K562 (cell line): ENCODE measurements at regions not wholly inside any gene's neighbourhood (a gene's known extent, or its start where the extent isn't known, plus 50 kb on each side); places are given as distances from the start of the nearest gene placed in this dataset.

Experiments used
- ATAC-seq: fragments of 200-7000 bp; cut with Tn5 transposase; 3 replicates; pipeline ENCODE4 v1.9.1; 2020; ENCODE audit warnings: moderate library complexity
- BruUV-seq: library from RNA; stranded (reverse); fragments of 400-500 nt; replicated peaks from 2 replicates; lab custom pipeline; 2021; lab: Mats Ljungman, UMichigan
- CTCF ChIA-PET: fragments of 300-600 bp; formaldehyde crosslinking; extraction: SDS; loops from one replicate; lab custom pipeline; 2021; ENCODE audit warnings: low intra/inter-chr PET ratio; lab: Yijun Ruan, JAX
- POLR2A ChIA-PET: fragments of 300-600, 350-650 bp; sonication (Branson Sonifier 250); formaldehyde crosslinking; extraction: SDS; loops from one replicate; lab custom pipeline; 2021; ENCODE audit warnings: antibody characterized with exemption, inconsistent platforms; lab: Yijun Ruan, JAX
- DNase-seq, 4 experiments: peaks; one replicate each; pipeline versions ENCODE4 v3.0.0 to v3.0.0-alpha.2; 2011 to 2018; ENCODE audit warnings: low spot score in 3 of 4, mixed read lengths in 3 of 4; ENCODE audit errors: extremely low read depth in 1 of 4
- FAIRE-seq: peaks from 2 replicates; lab custom pipeline; 2011; peaks lifted over from hg19 to GRCh38; lab: Jason Lieb, UNC
- H2AFZ ChIP-seq: 2 replicates; pipeline ENCODE4 v1.6.0; 2011; ENCODE audit warnings: low read depth, low read length, control low read depth, inconsistent platforms
- H3K27ac ChIP-seq: fragments of 200-600 bp; 3 replicates; pipeline ENCODE4 v1.8.0; 2011; ENCODE audit warnings: low read depth, mild to moderate bottlenecking, control low read depth, inconsistent platforms, low read length, moderate library complexity, mixed read lengths; ENCODE audit errors: extremely low read depth
- H3K27me3 ChIP-seq, 2 experiments: fragments of 300-600 bp in 1 of 2; 2 replicates in 1 of 2; 3 replicates in 1 of 2; pipeline versions ENCODE4 v1.6.0 to v1.8.0; 2011; ENCODE audit warnings: inconsistent platforms in 2 of 2, low read length in 2 of 2, mild to moderate bottlenecking in 1 of 2, mixed read lengths in 1 of 2, moderate library complexity in 1 of 2; ENCODE audit not compliant: control insufficient read depth in 2 of 2, insufficient read depth in 2 of 2
- H3K36me3 ChIP-seq: fragments of 300-600 bp; 3 replicates; pipeline ENCODE4 v1.8.0; 2011; ENCODE audit warnings: mild to moderate bottlenecking, low read length, inconsistent platforms; ENCODE audit not compliant: control insufficient read depth, insufficient read depth
- H3K4me1 ChIP-seq, 2 experiments: fragments of 200-600 bp in 1 of 2; replicated peaks in 1 of 2; 2 replicates in 1 of 2; 3 replicates in 1 of 2; pipeline versions ENCODE4 v1.5.1 to v1.8.0; 2011; ENCODE audit warnings: inconsistent platforms in 2 of 2, low read length in 2 of 2, mild to moderate bottlenecking in 1 of 2, mixed read lengths in 1 of 2, moderate library complexity in 1 of 2; ENCODE audit not compliant: control insufficient read depth in 2 of 2, insufficient read depth in 2 of 2
- H3K4me2 ChIP-seq: 2 replicates; pipeline ENCODE4 v1.6.1; 2011; ENCODE audit warnings: low read length, control low read depth, inconsistent platforms, mixed read lengths; ENCODE audit not compliant: insufficient read depth
- H3K4me3 ChIP-seq: fragments of 200-600 bp; sonication (generic), shearing (Covaris generic); 2 replicates; pipeline ENCODE4 v1.5.1; 2016; ENCODE audit warnings: control low read depth, inconsistent platforms
- H3K79me2 ChIP-seq: fragments of 200-600 bp; 3 replicates; pipeline ENCODE4 v1.8.0; 2011; ENCODE audit warnings: low read length, inconsistent platforms; ENCODE audit not compliant: control insufficient read depth, insufficient read depth
- H3K9ac ChIP-seq, 2 experiments: 2 replicates each; pipeline versions ENCODE4 v1.6.0 to v1.6.1; 2011; ENCODE audit warnings: low read depth in 2 of 2, low read length in 2 of 2, control low read depth in 1 of 2, inconsistent platforms in 1 of 2, mild to moderate bottlenecking in 1 of 2, mixed read lengths in 1 of 2; ENCODE audit not compliant: insufficient read depth in 1 of 2
- H3K9me1 ChIP-seq: one replicate; pipeline ENCODE4 v1.6.0; 2011; ENCODE audit warnings: inconsistent platforms, mild to moderate bottlenecking, low read length, moderate library complexity; ENCODE audit not compliant: control insufficient read depth, insufficient read depth
- H3K9me3 ChIP-seq: replicated peaks from 2 replicates; pipeline ENCODE4 v1.5.1; 2011; ENCODE audit warnings: low read depth, low read length, inconsistent platforms; ENCODE audit not compliant: control insufficient read depth, insufficient read depth
- H4K20me1 ChIP-seq: replicated peaks from 2 replicates; pipeline ENCODE4 v1.6.1; 2011; ENCODE audit warnings: low read length, inconsistent platforms, mixed read lengths; ENCODE audit not compliant: control insufficient read depth, insufficient read depth
- CCNT2 ChIP-seq: IDR thresholded peaks from 2 replicates; pipeline ENCODE4 v1.6.1; 2011; ENCODE audit warnings: borderline replicate concordance, low read depth, mild to moderate bottlenecking, moderate library complexity, mixed read lengths, low read length; ENCODE audit not compliant: insufficient read length; ENCODE audit errors: extremely low read depth
- CTBP1 ChIP-seq: fragments of 450-650 bp; IDR thresholded peaks from 2 replicates; pipeline ENCODE4 v1.6.1; 2016; ENCODE audit warnings: borderline replicate concordance
- FOXA3 ChIP-seq, 2 experiments: fragments of 450-650 bp in 1 of 2; sonication (generic) in 1 of 2; formaldehyde crosslinking; IDR thresholded peaks in 1 of 2; conservative IDR thresholded peaks in 1 of 2; 2 replicates each; pipeline versions ENCODE4 v1.4.0 to v1.8.0; 2020 to 2022; ENCODE audit warnings: mild to moderate bottlenecking in 2 of 2, missing genetic modification reagents in 1 of 2
- HOXB6 ChIP-seq: fragments of 250-450 bp; sonication (Bioruptor Pico); IDR thresholded peaks from 2 replicates; pipeline ENCODE4 v1.5.1; 2022; ENCODE audit warnings: mild to moderate bottlenecking, borderline replicate concordance
- KDM4B ChIP-seq, 2 experiments: fragments of 450-650 bp in 1 of 2; sonication (generic) in 1 of 2; IDR thresholded peaks; 2 replicates each; pipeline ENCODE4 v1.6.1; 2016 to 2017; ENCODE audit warnings: borderline replicate concordance in 2 of 2, antibody characterized with exemption in 1 of 2, low read depth in 1 of 2, mild to moderate bottlenecking in 1 of 2
- NUFIP1 ChIP-seq: fragments of 450-650 bp; IDR thresholded peaks from 2 replicates; pipeline ENCODE4 v1.6.1; 2018; ENCODE audit not compliant: partially characterized antibody
- PHF8 ChIP-seq: fragments of 200-600 bp; sonication (generic); IDR thresholded peaks from 2 replicates; pipeline ENCODE4 v1.6.1; 2012; ENCODE audit warnings: mixed run types, mild to moderate bottlenecking, inconsistent platforms, low read length, moderate library complexity, borderline replicate concordance
- PREB ChIP-seq: sonication (generic); formaldehyde crosslinking; IDR thresholded peaks from 2 replicates; pipeline ENCODE4 v1.8.1; 2023; ENCODE audit warnings: mild to moderate bottlenecking, missing genetic modification reagents
- PRPF4 ChIP-seq: fragments of 200-400 bp; formaldehyde crosslinking; IDR thresholded peaks from one replicate; pipeline ENCODE4 v1.6.1; 2017; ENCODE audit warnings: low read length, low read depth, mild to moderate bottlenecking; ENCODE audit not compliant: insufficient read depth, poor library complexity, severe bottlenecking
- RBM15 ChIP-seq: fragments of 200-400 bp; formaldehyde crosslinking; IDR thresholded peaks from 2 replicates; pipeline ENCODE4 v1.6.1; 2018; ENCODE audit warnings: mild to moderate bottlenecking, low read length, moderate library complexity; ENCODE audit not compliant: insufficient read depth
- SMAD3 ChIP-seq: fragments of 450-650 bp; formaldehyde crosslinking; conservative IDR thresholded peaks from 2 replicates; pipeline ENCODE4 v1.4.0; 2020; ENCODE audit warnings: mild to moderate bottlenecking
- SRF ChIP-seq, 2 experiments: fragments of 250-450, 450-650 bp in 1 of 2; sonication (Bioruptor Pico) in 1 of 2; sonication (generic) in 1 of 2; formaldehyde crosslinking; IDR thresholded peaks; 2 replicates each; pipeline versions ENCODE4 v1.5.0 to v1.5.1; 2020 to 2022; ENCODE audit warnings: mild to moderate bottlenecking in 1 of 2, missing genetic modification reagents in 1 of 2
- TAF9B ChIP-seq: fragments of 450-650 bp; IDR thresholded peaks from 2 replicates; pipeline ENCODE4 v1.6.1; 2018; ENCODE audit warnings: mild to moderate bottlenecking; ENCODE audit not compliant: partially characterized antibody
- TCF15 ChIP-seq: fragments of 250-450 bp; sonication (Bioruptor Pico); IDR thresholded peaks from 2 replicates; pipeline ENCODE4 v1.8.0; 2022; ENCODE audit warnings: moderate library complexity, mild to moderate bottlenecking, inconsistent platforms
- ZNF583 ChIP-seq: fragments of 250-450 bp; sonication (Bioruptor Pico); IDR thresholded peaks from 2 replicates; pipeline ENCODE4 v1.4.0; 2020
- ZNF668 ChIP-seq: fragments of 250-450 bp; sonication (Bioruptor Pico); IDR thresholded peaks from 2 replicates; pipeline ENCODE4 v1.8.0; 2022; ENCODE audit warnings: mild to moderate bottlenecking, inconsistent platforms
- WGBS: fragments of 100-300 bp; shearing (Covaris generic); methylation state at CpG from one replicate; pipeline ENCODE4 v1.1.6; 2016; ENCODE audit warnings: low coverage, mixed read lengths; ENCODE audit not compliant: insufficient coverage; ENCODE audit errors: missing lambda C conversion rate; 5-methylcytosine and 5-hydroxymethylcytosine counted together
- in situ Hi-C: fragments of 300-500 bp; cut with MboI; formaldehyde crosslinking; loops from 4 replicates; pipeline ENCODE4 v1.15.0; 2018; ENCODE audit warnings: inconsistent platforms, mixed read lengths
- intact Hi-C: fragments of 100-400 bp; cut with micrococcal nuclease; formaldehyde crosslinking; loops from 2 replicates; pipeline ENCODE4 v1.14.2; 2022
- TF ChIP-seq, protein P1 (sequence below): fragments of 450-650 bp; IDR thresholded peaks from 2 replicates; pipeline ENCODE4 v1.6.1; 2014; ENCODE audit warnings: low read depth, mild to moderate bottlenecking, moderate library complexity, borderline replicate concordance

GRCh38 chr16:66273053-66273452, 93.4 kb upstream of the CDH5 start (continued):
- TF ChIP-seq TCF15 (CRISPR knock-in tag), result no peak

GRCh38 chr16:66272461-66272860, 94.0 kb upstream of the CDH5 start:
- 0% methylated on average over 6 of the region's 6 CpGs for WGBS
- Histone ChIP-seq H3K27me3 (peaks cover 0 to 4% of the 10 kb centered on the region in 2 experiments; a peak in 2 of 5 replicates), H4K20me1 (no peaks in the 10 kb centered on the region), H3K79me2 (no peaks in the 10 kb centered on the region), H3K9me3 (no peaks in the 10 kb centered on the region; the same call in 1 of the 2 replicates), H3K4me2 (no peak overlapping the region), H3K36me3 (no peaks in the 10 kb centered on the region), H3K4me1 (peaks cover 0 to 7% of the 10 kb centered on the region in 2 experiments; a peak in 2 of 5 replicates), H2AFZ (no peak overlapping the region), H3K9ac (no peak overlapping the region), H3K27ac (no peak overlapping the region)
- no TSS peak for BruUV-seq
- FAIRE-seq, result no peak
- in situ Hi-C loops, result no loop called here
- ChIA-PET CTCF (no interaction called here), POLR2A (no interaction called here)
- no peak for ATAC-seq
- DNase-seq, result no peak
- TF ChIP-seq PRPF4 (no peak), RBM15 (no peak), KDM4B (IDR thresholded peaks at IDR 0.05; ENCODE audit: borderline replicate concordance in 2 of 2, low read depth in 1 of 2) (no peak), HOXB6 (CRISPR knock-in tag) (no peak), CCNT2 (no peak), SRF (CRISPR knock-in tag; IDR thresholded peaks at IDR 0.05) (no peak), PHF8 (no peak), NUFIP1 (no peak), PREB (CRISPR knock-in tag) (no peak), CTBP1 (no peak), SMAD3 (CRISPR knock-in tag) (no peak), FOXA3 (CRISPR knock-in tag; conservative IDR thresholded peaks at IDR 0.05 in 1 of 2, IDR thresholded peaks at IDR 0.05 in 1 of 2) (no peak), ZNF583 (CRISPR knock-in tag) (no peak), ZNF668 (CRISPR knock-in tag) (no peak), TAF9B (no peak)
- TF ChIP-seq, protein P1, sequence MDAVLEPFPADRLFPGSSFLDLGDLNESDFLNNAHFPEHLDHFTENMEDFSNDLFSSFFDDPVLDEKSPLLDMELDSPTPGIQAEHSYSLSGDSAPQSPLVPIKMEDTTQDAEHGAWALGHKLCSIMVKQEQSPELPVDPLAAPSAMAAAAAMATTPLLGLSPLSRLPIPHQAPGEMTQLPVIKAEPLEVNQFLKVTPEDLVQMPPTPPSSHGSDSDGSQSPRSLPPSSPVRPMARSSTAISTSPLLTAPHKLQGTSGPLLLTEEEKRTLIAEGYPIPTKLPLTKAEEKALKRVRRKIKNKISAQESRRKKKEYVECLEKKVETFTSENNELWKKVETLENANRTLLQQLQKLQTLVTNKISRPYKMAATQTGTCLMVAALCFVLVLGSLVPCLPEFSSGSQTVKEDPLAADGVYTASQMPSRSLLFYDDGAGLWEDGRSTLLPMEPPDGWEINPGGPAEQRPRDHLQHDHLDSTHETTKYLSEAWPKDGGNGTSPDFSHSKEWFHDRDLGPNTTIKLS, result no peak
- TF ChIP-seq, all 486 proteins: peak for 0
- intact Hi-C loops, result no loop called here
- no peaks in the 10 kb centered on the region for H3K9me1 ChIP-seq
- no peak overlapping the region for H3K4me3 ChIP-seq
